ENCODE measurements at regions not wholly inside any gene's neighbourhood (a gene's known extent, or its start where the extent isn't known, plus 50 kb on each side); places are given as distances from the start of the nearest gene placed in this dataset.

- peaks cover 44% of the 10 kb centered on the region for H3K36me3 ChIP-seq (ENCODE audit: insufficient read depth, low read length)
- peak overlapping the region; percentile 94 for H3K9ac ChIP-seq (ENCODE audit: low read length)
- H3K4me3 ChIP-seq (ENCODE audit: low read depth, low read length, poor library complexity, severe bottlenecking), result peak overlapping the region; percentile 92
- no peaks in the 10 kb centered on the region for H3K9me3 ChIP-seq (ENCODE audit: low read length)
- TF ChIP-seq CTCF (IDR thresholded peaks at IDR 0.05; ENCODE audit: low read length), result peak; percentile 69
- TF ChIP-seq EZH2 (IDR thresholded peaks at IDR 0.05; ENCODE audit: borderline replicate concordance, low read length), result no peak
- H3K27ac ChIP-seq (ENCODE audit: low read depth, low read length, poor library complexity, severe bottlenecking), result no peak overlapping the region
- H3K27me3 ChIP-seq (ENCODE audit: insufficient read depth, low read length), result no peaks in the 10 kb centered on the region
- H3F3A ChIP-seq (ENCODE audit: insufficient read depth, low read length), result no peaks in the 10 kb centered on the region
- peaks cover 13% of the 10 kb centered on the region for H3K79me2 ChIP-seq (ENCODE audit: insufficient read depth, low read length)
- peak overlapping the region; percentile 84 for H3K4me2 ChIP-seq (ENCODE audit: low read length)
- no peaks in the 10 kb centered on the region for H4K20me1 ChIP-seq (ENCODE audit: insufficient read depth, low read length)
- peaks cover 19% of the 10 kb centered on the region for H3K4me1 ChIP-seq (ENCODE audit: insufficient read depth, low read length, severe bottlenecking)
- H2AFZ ChIP-seq (ENCODE audit: low read length), result no peak overlapping the region
- H3K9me2 ChIP-seq (ENCODE audit: low read depth, low read length), result no peaks in the 10 kb centered on the region
Measured at GRCh38 chr16:31713945-31714902, 159.4 kb upstream of the ZNF267 start.

DNA sequence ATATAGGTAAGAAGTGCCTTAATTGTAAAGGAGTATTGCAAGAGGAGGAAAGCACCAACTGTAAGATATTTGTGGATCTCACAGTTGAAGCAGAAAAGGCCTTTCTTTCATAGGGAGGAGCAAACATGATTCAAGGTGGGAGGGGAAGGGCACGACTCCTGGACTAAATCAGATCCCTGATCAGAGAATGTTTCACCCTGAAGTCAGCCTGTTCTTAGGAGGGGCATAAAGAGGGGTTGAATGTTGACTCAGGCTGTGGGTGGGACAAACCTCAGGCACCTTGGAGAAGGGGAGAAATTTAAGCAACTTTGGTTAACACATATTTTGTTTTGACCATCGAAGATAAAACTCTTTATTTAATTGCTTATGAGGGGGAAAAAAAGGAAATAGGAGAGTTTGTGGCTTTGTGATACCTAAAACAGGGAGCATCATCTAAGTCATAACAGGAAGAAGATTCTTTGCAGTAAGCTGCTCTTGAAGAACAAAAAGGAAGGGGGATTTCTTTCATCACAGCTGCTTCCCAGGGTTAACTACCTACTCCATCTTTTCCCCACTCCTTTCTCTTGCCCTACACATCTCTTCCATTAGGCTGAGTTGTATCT lies 158.6 kb upstream of the ZNF267 start:
- Histone ChIP-seq H3K27me3 (ENCODE audit: insufficient read depth, low read length) (no peaks in the 10 kb centered on the region), H3K27ac (ENCODE audit: low read depth, low read length, poor library complexity, severe bottlenecking) (no peak overlapping the region), H4K20me1 (ENCODE audit: insufficient read depth, low read length) (no peaks in the 10 kb centered on the region), H2AFZ (ENCODE audit: low read length) (no peak overlapping the region), H3K4me3 (ENCODE audit: low read depth, low read length, poor library complexity, severe bottlenecking) (peak overlapping the region; percentile 92), H3F3A (ENCODE audit: insufficient read depth, low read length) (no peaks in the 10 kb centered on the region), H3K9me3 (ENCODE audit: low read length) (0 out of 2 replicates have a peak, but pooled peaks cover 3% of the 10 kb centered on the region), H3K9me2 (ENCODE audit: low read depth, low read length) (no peaks in the 10 kb centered on the region), H3K4me1 (ENCODE audit: insufficient read depth, low read length, severe bottlenecking) (peaks cover 19% of the 10 kb centered on the region), H3K79me2 (ENCODE audit: insufficient read depth, low read length) (peaks cover 13% of the 10 kb centered on the region), H3K4me2 (ENCODE audit: low read length) (peak overlapping the region; percentile 84; the same call in 1 of the 2 replicates), H3K36me3 (ENCODE audit: insufficient read depth, low read length) (peaks cover 50% of the 10 kb centered on the region), H3K9ac (ENCODE audit: low read length) (no peak overlapping the region)
- no peak for TF ChIP-seq EZH2 (IDR thresholded peaks at IDR 0.05; ENCODE audit: borderline replicate concordance, low read length)
- TF ChIP-seq CTCF (IDR thresholded peaks at IDR 0.05; ENCODE audit: low read length), result no peak

DNA sequence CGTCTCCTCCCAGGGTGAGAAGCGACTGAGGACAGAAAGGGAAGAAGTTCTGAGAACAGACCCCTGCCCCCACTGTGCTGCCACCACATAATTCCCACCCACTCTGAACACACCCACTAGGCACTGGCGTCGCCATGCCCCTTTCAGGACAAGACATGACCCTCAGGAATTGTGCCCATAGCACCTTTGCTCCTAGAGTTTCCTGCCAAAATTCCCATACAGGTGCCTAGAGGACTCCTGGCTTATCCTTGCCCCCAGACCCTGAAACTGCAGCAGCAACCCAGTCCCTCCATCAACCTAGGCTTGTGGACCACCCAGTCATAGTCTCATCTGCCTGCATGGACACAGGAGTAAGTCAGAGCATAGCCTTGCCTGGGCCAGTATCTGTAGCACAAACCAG lies 157.7 kb upstream of the ZNF267 start:
- H3K4me1 ChIP-seq (ENCODE audit: insufficient read depth, low read length, severe bottlenecking), result peaks cover 19% of the 10 kb centered on the region
- no peak overlapping the region for H3K27ac ChIP-seq (ENCODE audit: low read depth, low read length, poor library complexity, severe bottlenecking)
- H3F3A ChIP-seq (ENCODE audit: insufficient read depth, low read length), result no peaks in the 10 kb centered on the region
- no peak overlapping the region for H3K4me2 ChIP-seq (ENCODE audit: low read length)
- H3K4me3 ChIP-seq (ENCODE audit: low read depth, low read length, poor library complexity, severe bottlenecking), result no peak overlapping the region
- no peak overlapping the region for H3K9ac ChIP-seq (ENCODE audit: low read length)
- H3K9me3 ChIP-seq (ENCODE audit: low read length), result 0 out of 2 replicates have a peak, but pooled peaks cover 3% of the 10 kb centered on the region
- H3K36me3 ChIP-seq (ENCODE audit: insufficient read depth, low read length), result peaks cover 59% of the 10 kb centered on the region
- peaks cover 13% of the 10 kb centered on the region for H3K79me2 ChIP-seq (ENCODE audit: insufficient read depth, low read length)
- H2AFZ ChIP-seq (ENCODE audit: low read length), result no peak overlapping the region
- no peaks in the 10 kb centered on the region for H3K9me2 ChIP-seq (ENCODE audit: low read depth, low read length)
- H3K27me3 ChIP-seq (ENCODE audit: insufficient read depth, low read length), result no peaks in the 10 kb centered on the region
- H4K20me1 ChIP-seq (ENCODE audit: insufficient read depth, low read length), result no peaks in the 10 kb centered on the region
- no peak for TF ChIP-seq EZH2 (IDR thresholded peaks at IDR 0.05; ENCODE audit: borderline replicate concordance, low read length)
- TF ChIP-seq CTCF (IDR thresholded peaks at IDR 0.05; ENCODE audit: low read length), result no peak
